ENCODE measurements at regions not wholly inside any gene's neighbourhood (a gene's known extent, or its start where the extent isn't known, plus 50 kb on each side); places are given as distances from the start of the nearest gene placed in this dataset.

DNA sequence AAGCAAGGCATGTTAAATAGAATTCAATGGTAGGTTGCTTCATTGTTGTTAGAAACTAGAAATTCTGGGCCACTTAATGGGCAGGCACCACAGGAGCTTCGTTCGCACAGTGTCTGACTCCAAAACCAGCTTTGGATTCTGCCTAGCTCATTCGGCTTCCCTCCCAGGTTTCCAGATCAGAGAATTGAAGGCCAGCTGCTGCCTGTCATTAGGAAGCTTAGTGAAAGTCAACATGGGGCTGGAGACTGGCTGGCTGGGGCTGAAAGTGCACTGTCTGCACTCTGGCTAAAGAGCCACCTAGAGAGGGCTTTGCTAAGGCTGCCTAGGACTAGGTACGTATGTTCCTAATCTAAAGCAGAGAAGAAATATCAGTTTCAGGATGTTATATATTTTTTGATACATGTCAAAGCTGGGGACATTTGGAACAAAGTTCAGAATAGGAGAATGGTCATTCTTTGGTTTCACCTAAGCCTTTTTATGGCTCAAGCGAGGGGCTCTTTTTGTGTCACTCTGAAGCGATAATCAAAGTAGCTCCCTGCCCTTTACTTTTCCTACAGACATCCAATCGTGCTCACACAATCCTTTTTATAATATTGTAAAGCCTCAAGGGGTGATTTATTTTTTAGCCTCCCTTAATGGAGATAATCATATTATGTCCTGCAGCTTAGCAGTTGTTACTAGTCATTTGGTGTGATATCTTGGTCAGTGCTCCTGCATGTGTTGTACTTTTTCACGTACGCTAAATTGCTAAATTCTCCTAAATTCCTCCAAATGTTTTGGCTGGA is 238.5 kb upstream of the NAV3 start:
- no peaks in the 10 kb centered on the region for H3K36me3 ChIP-seq (ENCODE audit: control insufficient read depth, insufficient read depth, low read length)
- no peak overlapping the region for H3K27ac ChIP-seq (ENCODE audit: low read depth, low read length)
- peaks cover 4% of the 10 kb centered on the region for H3K4me1 ChIP-seq (ENCODE audit: control insufficient read depth, insufficient read depth, low read length)
- peak in 2 of 6 donors; percentile 51 to 77 for DNase-seq (ENCODE audit: low read depth in 4 of 6, low spot score in 6 of 6)
- H3K27me3 ChIP-seq (ENCODE audit: control insufficient read depth, insufficient read depth, low read length), result no peaks in the 10 kb centered on the region
- WGBS (ENCODE audit: insufficient coverage), result 48% methylated on average over 4 of the region's 9 CpGs
- no peaks in the 10 kb centered on the region for H3K9me3 ChIP-seq (ENCODE audit: control insufficient read depth, insufficient read depth, low read length)
- no peak overlapping the region for H3K4me3 ChIP-seq (ENCODE audit: low read depth, low read length)

DNA sequence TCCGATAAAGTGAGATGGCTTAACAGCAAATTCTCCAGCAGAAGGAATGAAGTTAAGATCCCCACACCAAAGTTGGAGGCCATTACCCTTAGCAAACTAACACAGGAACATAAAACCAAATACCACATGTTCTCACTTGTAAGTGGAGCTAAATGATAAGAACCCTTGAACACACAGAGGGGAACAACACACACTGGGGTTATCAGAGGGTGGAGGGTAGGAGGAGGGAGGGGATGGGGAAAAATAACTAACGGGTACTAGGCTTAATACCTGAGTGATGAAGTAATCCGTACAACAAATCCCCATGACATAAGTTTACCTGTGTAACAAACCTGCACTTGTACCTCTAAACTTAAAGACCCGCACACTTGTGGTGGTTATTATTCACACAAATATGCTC is 240.4 kb upstream of the NAV3 start:
- no peaks in the 10 kb centered on the region for H3K36me3 ChIP-seq (ENCODE audit: control insufficient read depth, insufficient read depth, low read length)
- no peak overlapping the region for H3K27ac ChIP-seq (ENCODE audit: low read depth, low read length)
- H3K4me3 ChIP-seq (ENCODE audit: low read depth, low read length), result no peak overlapping the region
- peaks cover 4% of the 10 kb centered on the region for H3K4me1 ChIP-seq (ENCODE audit: control insufficient read depth, insufficient read depth, low read length)
- no CpG with 5 or more reads among the region's 4 CpGs for WGBS (ENCODE audit: insufficient coverage)
- H3K9me3 ChIP-seq (ENCODE audit: control insufficient read depth, insufficient read depth, low read length), result no peaks in the 10 kb centered on the region
- no peak for DNase-seq (ENCODE audit: low read depth in 4 of 6, low spot score in 6 of 6)
- no peaks in the 10 kb centered on the region for H3K27me3 ChIP-seq (ENCODE audit: control insufficient read depth, insufficient read depth, low read length)

DNA sequence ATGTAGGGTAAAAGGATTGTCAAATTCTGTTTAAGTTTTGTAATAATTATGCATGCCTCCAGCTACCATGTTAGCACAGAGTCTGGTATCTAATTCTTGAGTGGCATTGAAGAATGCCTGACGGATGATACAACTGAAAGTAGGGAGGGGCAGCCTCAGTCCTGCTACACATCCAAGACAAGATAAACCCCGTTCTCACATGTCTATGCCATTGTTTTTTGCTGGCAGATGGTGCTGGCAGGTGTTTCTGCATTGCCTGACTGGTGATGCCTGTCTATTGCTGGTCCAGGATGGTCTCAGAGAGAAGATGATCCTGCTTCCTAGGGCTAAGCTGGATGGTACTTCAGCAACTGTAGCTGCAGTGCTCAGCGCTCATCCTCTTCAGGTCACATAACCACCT is 245.8 kb upstream of the NAV3 start:
- Histone ChIP-seq H3K9me3 (ENCODE audit: control insufficient read depth, insufficient read depth, low read length) (no peaks in the 10 kb centered on the region), H3K27ac (ENCODE audit: low read depth, low read length) (no peak overlapping the region), H3K4me3 (ENCODE audit: low read depth, low read length) (no peak overlapping the region), H3K4me1 (ENCODE audit: control insufficient read depth, insufficient read depth, low read length) (no peaks in the 10 kb centered on the region), H3K27me3 (ENCODE audit: control insufficient read depth, insufficient read depth, low read length) (no peaks in the 10 kb centered on the region), H3K36me3 (ENCODE audit: control insufficient read depth, insufficient read depth, low read length) (no peaks in the 10 kb centered on the region)
- peak in 2 of 6 donors; percentile 34 to 55 for DNase-seq (ENCODE audit: low read depth in 4 of 6, low spot score in 6 of 6)
- 100% methylated on average over 1 of the region's 3 CpGs for WGBS (ENCODE audit: insufficient coverage)

DNA sequence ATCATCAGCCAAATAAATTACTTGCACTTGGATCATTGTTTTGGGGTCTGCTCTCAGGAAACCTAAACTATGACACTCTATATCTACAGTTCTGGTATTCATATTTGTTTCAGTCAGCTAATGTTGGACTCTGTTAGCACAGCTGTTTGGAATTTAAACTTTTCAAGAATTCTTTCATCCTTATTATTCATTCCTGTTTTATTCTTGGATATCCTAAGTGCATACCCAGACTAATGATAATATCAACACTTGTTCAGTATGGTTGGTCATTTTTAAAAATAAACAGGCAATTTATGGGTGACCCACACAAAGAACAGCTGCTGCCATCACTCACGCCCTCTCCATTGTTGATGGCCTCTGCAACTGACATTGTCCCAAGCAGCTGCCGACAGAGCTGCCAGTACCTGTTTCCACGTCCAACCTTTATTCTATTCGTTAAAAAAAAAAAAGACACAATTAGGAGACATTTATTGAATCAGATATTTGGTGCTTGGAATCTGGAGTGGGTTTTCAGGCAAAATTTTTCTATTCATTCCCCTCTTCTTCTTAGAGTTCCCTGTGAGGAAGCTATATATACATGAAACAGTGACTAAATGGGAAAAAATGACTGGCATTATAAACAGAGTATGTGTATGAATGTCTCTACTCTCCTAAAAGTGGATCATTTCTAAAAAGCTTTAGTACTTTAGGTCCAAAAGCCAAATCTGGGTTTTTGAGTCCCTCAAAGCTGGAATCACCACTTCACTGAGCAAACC is 252.1 kb upstream of the NAV3 start:
- Histone ChIP-seq H3K9me3 (ENCODE audit: control insufficient read depth, insufficient read depth, low read length) (no peaks in the 10 kb centered on the region), H3K27ac (ENCODE audit: low read depth, low read length) (no peak overlapping the region), H3K4me3 (ENCODE audit: low read depth, low read length) (no peak overlapping the region), H3K36me3 (ENCODE audit: control insufficient read depth, insufficient read depth, low read length) (no peaks in the 10 kb centered on the region), H3K4me1 (ENCODE audit: control insufficient read depth, insufficient read depth, low read length) (no peaks in the 10 kb centered on the region), H3K27me3 (ENCODE audit: control insufficient read depth, insufficient read depth, low read length) (no peaks in the 10 kb centered on the region)
- 100% methylated on average over 1 of the region's 4 CpGs for WGBS (ENCODE audit: insufficient coverage)
- no peak for DNase-seq (ENCODE audit: low read depth in 4 of 6, low spot score in 6 of 6)

DNA sequence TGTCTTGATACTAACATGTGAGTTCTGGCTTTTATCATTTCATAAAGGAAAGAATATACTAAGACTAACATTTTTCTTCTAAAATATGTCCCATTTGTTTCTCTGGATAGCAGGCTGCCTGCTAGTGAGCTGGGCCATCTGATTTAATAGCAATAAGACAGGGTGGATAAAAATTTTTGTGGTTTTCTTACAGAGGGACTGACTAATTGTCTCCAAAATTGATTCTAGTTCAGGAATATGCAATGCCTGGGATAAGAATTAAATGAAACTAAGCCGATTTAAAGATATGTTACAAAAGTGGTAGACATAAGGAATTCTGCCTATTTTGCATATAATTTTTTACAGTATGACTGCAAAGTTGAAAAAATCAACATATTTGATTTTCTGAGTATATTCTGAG is 252.9 kb upstream of the NAV3 start:
- H3K9me3 ChIP-seq (ENCODE audit: control insufficient read depth, insufficient read depth, low read length), result no peaks in the 10 kb centered on the region
- no peaks in the 10 kb centered on the region for H3K27me3 ChIP-seq (ENCODE audit: control insufficient read depth, insufficient read depth, low read length)
- no CpG with 5 or more reads among the region's 1 CpG for WGBS (ENCODE audit: insufficient coverage)
- H3K36me3 ChIP-seq (ENCODE audit: control insufficient read depth, insufficient read depth, low read length), result no peaks in the 10 kb centered on the region
- no peak overlapping the region for H3K27ac ChIP-seq (ENCODE audit: low read depth, low read length)
- no peak overlapping the region for H3K4me3 ChIP-seq (ENCODE audit: low read depth, low read length)
- DNase-seq (ENCODE audit: low read depth in 4 of 6, low spot score in 6 of 6), result peak in 1 of 6 donors; percentile 15
- no peaks in the 10 kb centered on the region for H3K4me1 ChIP-seq (ENCODE audit: control insufficient read depth, insufficient read depth, low read length)

DNA sequence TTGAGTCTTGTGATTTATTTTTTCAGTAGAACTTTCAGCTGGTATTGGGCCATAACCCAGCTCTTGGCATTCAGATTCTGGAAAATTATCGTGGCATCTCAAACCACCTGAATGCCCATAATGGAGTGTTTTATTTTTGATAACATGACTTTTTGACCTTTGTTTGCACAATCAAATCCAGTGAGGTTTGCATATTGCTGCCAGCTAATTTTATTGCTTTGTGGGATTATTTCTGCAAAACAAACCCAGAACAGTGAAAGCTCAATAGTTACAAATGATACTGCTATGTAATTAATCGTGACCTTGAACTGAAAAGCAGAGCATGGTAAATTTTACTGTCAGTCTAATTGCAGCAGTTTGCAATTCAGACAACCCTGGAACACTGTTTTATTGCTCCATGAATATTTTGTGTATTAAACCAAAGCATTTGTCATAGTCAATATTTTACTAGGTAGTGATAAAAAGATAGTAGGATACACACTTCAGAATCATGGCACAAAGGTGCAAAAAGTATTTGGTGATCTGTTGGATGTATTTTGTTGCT is 255.2 kb upstream of the NAV3 start:
- Histone ChIP-seq H3K27me3 (ENCODE audit: control insufficient read depth, insufficient read depth, low read length) (no peaks in the 10 kb centered on the region), H3K9me3 (ENCODE audit: control insufficient read depth, insufficient read depth, low read length) (no peaks in the 10 kb centered on the region), H3K27ac (ENCODE audit: low read depth, low read length) (no peak overlapping the region), H3K36me3 (ENCODE audit: control insufficient read depth, insufficient read depth, low read length) (no peaks in the 10 kb centered on the region), H3K4me3 (ENCODE audit: low read depth, low read length) (no peak overlapping the region), H3K4me1 (ENCODE audit: control insufficient read depth, insufficient read depth, low read length) (no peaks in the 10 kb centered on the region)
- no peak for DNase-seq (ENCODE audit: low read depth in 4 of 6, low spot score in 6 of 6)
- no CpG with 5 or more reads among the region's 2 CpGs for WGBS (ENCODE audit: insufficient coverage)

DNA sequence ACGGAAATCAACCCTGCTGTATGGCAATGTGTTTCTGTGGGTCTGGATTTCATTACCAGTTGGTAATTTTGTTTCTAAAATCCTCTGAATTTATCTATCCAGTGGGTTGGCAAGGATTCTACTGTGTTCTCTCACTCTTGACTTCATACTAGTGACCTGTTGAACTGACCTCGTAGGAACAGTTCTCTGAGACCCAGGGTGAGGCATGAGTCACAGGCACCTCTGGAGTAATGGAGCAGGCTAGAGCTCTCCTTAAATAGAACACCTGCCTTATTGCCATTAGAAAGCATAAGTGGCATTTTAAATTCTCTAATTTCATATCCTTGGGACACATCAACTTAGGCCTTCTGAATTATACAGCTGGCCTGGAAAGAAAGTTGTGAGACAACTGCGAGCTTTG is 258.3 kb upstream of the NAV3 start:
- whole genome bisulfite sequencing (ENCODE audit: insufficient coverage), result 88% methylated on average over 1 of the region's 3 CpGs
- H3K27ac ChIP-seq (ENCODE audit: low read depth, low read length), result no peak overlapping the region
- no peak overlapping the region for H3K4me3 ChIP-seq (ENCODE audit: low read depth, low read length)
- no peaks in the 10 kb centered on the region for H3K9me3 ChIP-seq (ENCODE audit: control insufficient read depth, insufficient read depth, low read length)
- no peaks in the 10 kb centered on the region for H3K4me1 ChIP-seq (ENCODE audit: control insufficient read depth, insufficient read depth, low read length)
- no peak for DNase-seq (ENCODE audit: low read depth in 4 of 6, low spot score in 6 of 6)
- no peaks in the 10 kb centered on the region for H3K27me3 ChIP-seq (ENCODE audit: control insufficient read depth, insufficient read depth, low read length)
- H3K36me3 ChIP-seq (ENCODE audit: control insufficient read depth, insufficient read depth, low read length), result no peaks in the 10 kb centered on the region

GRCh38 chr12:77571768-77572167 is 258.9 kb upstream of the NAV3 start:
- WGBS (ENCODE audit: insufficient coverage), result 98% methylated on average over 4 of the region's 7 CpGs

GRCh38 chr12:77571127-77571526 is 259.6 kb upstream of the NAV3 start:
- H3K4me1 ChIP-seq (ENCODE audit: control insufficient read depth, insufficient read depth, low read length), result no peaks in the 10 kb centered on the region
- DNase-seq (ENCODE audit: low read depth in 4 of 6, low spot score in 6 of 6), result no peak
- H3K9me3 ChIP-seq (ENCODE audit: control insufficient read depth, insufficient read depth, low read length), result no peaks in the 10 kb centered on the region
- 83% methylated on average over 1 of the region's 4 CpGs for WGBS (ENCODE audit: insufficient coverage)
- H3K4me3 ChIP-seq (ENCODE audit: low read depth, low read length), result no peak overlapping the region
- no peaks in the 10 kb centered on the region for H3K36me3 ChIP-seq (ENCODE audit: control insufficient read depth, insufficient read depth, low read length)
- H3K27ac ChIP-seq (ENCODE audit: low read depth, low read length), result no peak overlapping the region
- H3K27me3 ChIP-seq (ENCODE audit: control insufficient read depth, insufficient read depth, low read length), result no peaks in the 10 kb centered on the region

More at GRCh38 chr12:77571768-77572167, 258.9 kb upstream of the NAV3 start:
- no peak overlapping the region for H3K4me3 ChIP-seq (ENCODE audit: low read depth, low read length)
- no peak for DNase-seq (ENCODE audit: low read depth in 4 of 6, low spot score in 6 of 6)
- H3K9me3 ChIP-seq (ENCODE audit: control insufficient read depth, insufficient read depth, low read length), result no peaks in the 10 kb centered on the region
- H3K27ac ChIP-seq (ENCODE audit: low read depth, low read length), result no peak overlapping the region
- H3K27me3 ChIP-seq (ENCODE audit: control insufficient read depth, insufficient read depth, low read length), result no peaks in the 10 kb centered on the region
- no peaks in the 10 kb centered on the region for H3K36me3 ChIP-seq (ENCODE audit: control insufficient read depth, insufficient read depth, low read length)
- no peaks in the 10 kb centered on the region for H3K4me1 ChIP-seq (ENCODE audit: control insufficient read depth, insufficient read depth, low read length)

Measured in spinal cord (tissue), 9 donors.